ENCODE measurements at regions not wholly inside any gene's neighbourhood (a gene's known extent, or its start where the extent isn't known, plus 50 kb on each side); places are given as distances from the start of the nearest gene placed in this dataset.

DNA sequence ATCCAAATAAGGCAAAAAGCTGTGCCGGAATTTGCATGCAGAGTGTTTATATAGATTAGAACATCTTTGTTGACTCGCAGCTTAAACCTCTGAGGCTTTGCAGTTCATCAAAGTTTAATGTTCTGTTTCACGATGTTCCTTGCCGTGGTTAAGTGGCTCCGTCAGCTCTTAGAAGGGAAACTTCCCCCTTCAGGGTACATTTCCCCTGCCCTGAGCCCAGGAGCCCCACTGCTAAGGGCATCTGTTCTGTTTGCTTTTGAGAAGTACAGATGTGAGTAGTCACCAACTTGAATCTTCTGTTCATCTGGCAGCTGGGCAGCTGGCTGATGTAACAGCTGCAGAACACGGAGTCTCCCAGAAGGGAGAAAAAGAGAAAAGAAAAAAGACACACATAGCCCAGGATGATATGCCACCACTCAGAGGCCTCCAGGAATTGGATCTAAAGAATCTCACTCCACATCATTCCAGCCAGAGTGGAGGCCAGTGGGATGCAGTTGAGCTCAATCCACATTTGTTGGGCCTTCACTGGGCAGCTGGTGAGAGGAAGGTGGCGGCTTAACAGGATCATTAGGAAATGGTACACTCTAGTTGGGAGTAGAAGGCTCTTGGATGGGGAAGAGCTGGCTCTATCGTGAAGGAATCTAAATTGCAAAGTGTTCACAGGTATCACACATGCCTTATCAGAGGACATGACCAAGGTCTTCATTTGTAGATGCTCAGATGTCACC is 178.7 kb upstream of the RBPJ start:
- no peak for DNase-seq

DNA sequence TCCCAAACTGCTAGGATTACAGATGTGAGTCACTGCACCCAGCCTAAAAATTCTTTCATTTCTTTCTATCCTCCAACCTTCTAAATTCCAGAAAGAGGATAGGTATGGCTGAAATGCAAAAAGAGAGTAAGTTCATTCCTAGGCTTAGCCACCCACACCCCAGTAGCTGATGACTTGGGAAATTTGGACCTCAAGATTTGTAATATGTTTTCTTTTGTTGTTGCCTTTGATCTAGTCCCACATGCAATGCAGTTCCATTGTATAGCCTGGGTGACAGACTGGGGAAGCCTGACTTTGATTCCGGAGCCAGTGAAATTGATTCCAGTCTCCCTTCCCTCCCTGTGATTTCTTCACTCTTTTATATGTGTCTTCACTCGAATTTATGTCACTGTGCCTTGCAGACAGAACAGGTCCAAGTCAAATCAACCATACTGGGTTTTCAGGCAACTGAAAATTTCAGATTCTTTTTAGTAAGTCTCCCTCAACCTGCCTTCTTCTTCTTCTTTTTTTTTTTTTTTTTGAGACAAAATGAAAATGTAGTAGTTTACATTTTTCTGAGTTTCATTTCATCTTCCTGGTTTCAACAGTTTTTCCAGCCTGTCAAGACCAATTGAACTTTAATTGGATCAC is 176.2 kb upstream of the RBPJ start:
- DNase-seq = no peak

DNA sequence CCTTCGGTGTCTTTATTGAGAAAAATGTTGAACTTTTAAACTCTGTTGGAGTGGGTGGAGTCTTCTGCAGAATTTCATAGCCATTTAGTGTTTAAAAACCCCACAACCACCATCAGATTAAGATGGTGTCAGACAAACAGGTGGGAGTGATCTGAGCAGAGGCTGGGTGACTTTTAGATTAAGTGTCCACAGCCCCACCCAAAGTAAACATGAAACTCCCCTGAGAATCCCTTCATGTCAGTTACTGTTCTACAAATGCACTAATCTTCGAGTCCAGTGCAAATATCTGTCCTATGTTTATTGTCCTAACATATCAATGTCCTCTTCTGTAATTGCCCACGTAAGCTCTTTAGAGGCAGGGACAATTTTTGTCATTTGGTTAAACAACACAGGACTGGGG is 175.6 kb upstream of the RBPJ start:
- DNase-seq = no peak

DNA sequence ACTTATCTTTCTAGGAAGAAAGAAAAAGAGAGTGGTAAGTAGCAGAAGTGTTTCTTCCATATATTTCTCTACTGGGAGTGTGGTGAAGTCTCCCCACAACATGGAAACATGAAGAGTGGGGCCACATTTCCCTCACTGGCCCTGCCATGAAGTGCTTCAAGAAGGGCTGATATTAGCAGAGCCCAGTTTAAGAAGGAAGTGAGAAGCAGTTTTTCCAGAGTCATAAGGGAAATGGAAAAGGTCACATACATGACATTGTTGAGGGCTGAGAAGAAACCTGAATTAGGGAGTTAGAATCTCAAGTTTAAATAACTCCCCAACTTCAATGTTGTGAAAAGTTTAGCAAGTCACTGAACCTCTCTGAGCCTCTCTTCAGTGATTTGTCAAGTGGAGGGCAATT is 171.9 kb upstream of the RBPJ start:
- no peak for DNase-seq

DNA sequence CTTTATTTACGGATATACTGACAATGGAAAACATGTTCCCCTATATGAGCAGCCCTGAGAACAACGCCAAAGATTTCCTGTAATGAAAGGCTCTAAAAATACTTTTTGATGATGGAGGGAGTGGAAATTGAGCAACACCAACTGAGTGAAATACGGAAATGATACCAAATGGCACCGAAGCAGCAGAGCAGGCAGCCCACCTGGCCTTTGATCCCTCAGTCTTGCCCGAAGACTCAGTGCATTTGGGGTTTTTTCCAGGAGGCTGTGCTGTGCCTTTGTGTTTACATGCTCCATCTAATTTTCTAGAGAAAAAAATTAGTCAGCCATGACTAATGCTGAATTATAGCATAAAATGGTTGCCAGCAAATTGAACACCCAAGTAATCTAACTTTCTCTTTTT is 169.9 kb upstream of the RBPJ start:
- DNase-seq = no peak

DNA sequence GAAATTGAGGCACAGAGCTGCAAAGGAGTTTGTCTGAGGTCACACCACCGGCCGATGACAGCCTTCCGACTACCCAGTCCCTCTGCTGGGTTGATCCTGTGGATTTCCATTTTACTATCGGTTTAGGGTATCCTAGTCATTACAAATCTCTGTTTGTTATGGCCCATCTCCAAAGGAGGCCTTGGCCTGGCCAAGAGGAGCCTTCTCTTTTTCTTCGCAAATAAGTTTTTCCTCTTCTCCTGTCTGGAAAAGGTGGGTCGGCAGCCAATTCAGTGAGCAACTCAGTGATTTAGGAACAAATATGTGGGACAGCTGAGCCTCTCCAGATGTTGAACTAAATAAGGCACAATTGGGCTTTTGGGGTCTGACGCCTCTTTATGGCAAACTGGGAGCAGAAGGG is 169.2 kb upstream of the RBPJ start:
- no peak for DNase-seq

DNA sequence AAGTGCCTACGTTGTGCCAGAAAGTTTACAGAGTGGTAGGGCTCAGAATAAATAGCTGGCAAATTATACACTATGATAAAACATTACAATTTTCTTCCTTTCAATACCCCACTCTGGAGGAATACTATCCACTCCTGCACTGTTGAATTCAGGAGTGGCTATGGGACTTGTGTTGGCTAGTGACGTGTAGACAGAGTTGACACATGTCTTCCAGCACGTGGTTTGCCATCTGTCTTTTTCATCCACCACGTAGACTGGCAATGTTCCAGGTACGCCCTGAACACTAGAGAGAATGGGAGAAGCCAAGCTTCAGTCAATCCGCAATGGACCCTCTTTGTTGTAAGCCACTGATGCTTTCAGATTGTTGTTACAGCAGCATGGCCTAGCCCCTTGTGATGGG is 168.8 kb upstream of the RBPJ start:
- no peak for DNase-seq

DNA sequence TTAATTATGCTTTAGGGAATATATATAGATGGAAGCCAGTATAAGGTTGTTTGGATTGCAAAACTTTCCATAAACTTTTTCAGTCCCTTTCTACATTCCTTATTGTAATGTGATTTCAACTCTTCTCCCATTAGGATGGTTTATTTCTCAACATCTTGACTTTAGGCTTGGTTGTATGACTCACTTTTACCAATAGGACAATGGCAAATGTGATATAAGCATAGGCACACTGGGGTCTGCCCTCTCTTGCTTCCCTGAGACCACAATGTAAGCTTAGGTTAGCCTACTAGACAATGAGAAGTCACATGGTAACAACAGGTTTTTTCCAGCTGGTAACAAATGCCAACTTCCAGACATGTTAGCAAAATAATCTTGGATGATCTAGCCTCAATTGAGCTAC is 163.3 kb upstream of the RBPJ start:
- DNase-seq = no peak

DNA sequence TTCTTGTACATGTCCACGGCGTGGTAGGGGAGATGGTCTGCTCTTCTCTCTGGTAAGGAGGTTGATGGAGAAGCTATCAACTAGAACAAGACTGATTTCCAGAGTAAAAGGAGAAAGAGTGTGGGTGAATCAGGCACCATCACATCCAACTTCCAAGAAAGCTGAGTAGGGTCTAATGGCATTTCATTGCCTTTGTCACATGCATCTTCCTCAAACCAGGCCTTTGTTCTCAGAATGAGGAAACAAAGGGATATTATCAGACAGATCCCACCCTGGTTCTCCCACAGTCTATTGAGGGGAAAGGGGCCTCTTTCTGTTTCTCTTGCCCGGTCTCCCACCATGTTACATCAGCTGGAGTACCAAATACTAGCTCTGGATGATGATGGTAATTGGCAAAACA is 160.2 kb upstream of the RBPJ start:
- no peak for DNase-seq

DNA sequence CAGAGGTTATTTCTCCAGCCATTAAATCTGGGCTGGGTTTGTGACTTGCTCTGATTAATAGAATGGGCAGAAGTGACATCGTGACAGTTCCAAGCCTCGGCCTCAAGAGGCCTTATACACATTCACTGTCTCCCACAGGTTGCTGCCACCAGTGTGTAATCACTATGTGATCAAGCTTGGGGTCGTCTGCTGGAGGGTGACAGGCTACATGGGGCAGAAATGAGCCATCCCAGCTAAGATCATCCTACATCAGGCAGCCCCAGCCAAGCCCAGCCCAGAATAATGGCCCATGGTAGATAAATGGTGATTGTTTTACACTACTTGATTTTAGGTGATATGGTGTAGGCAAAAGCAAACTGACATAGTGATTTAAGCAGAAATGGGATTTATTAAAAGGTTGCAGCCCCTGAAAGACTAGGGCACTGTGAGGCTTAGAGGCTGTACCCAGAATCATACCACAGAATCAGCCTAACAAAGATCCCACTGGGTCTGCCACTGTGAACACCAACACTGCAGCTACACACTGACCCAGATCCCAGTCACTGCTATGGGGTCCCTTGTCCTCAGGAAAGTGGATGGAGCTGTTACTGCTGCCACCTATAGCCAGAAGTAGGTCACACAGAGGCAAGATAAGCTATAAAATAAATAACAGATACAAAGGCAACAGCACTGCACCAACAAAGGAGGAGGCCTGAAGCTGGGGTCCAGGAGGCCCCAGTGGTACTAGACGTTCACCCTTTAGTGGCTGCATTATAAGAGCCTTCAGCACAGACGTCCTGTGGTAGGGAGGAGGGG is 159.6 kb upstream of the RBPJ start:
- no peak for DNase-seq

DNA sequence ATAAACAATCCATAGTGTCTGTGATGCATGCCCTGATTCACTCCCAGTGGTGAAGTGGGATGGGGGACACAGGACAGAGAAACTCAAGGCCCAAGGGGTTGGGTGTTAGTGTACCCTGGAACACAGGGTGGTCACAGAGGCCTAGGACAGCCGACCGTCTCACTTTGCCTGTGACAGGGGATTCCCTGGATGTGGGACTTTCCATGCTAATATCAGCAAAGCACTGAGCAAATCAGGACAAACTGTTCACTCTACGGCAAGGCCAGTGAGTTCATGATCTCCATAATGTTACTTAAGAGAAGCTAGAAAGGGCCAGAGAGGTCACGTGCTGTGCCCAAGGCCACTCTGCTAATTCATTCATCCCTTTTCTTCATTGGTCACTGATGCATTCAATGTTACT is 158.7 kb upstream of the RBPJ start:
- DNase-seq = no peak

DNA sequence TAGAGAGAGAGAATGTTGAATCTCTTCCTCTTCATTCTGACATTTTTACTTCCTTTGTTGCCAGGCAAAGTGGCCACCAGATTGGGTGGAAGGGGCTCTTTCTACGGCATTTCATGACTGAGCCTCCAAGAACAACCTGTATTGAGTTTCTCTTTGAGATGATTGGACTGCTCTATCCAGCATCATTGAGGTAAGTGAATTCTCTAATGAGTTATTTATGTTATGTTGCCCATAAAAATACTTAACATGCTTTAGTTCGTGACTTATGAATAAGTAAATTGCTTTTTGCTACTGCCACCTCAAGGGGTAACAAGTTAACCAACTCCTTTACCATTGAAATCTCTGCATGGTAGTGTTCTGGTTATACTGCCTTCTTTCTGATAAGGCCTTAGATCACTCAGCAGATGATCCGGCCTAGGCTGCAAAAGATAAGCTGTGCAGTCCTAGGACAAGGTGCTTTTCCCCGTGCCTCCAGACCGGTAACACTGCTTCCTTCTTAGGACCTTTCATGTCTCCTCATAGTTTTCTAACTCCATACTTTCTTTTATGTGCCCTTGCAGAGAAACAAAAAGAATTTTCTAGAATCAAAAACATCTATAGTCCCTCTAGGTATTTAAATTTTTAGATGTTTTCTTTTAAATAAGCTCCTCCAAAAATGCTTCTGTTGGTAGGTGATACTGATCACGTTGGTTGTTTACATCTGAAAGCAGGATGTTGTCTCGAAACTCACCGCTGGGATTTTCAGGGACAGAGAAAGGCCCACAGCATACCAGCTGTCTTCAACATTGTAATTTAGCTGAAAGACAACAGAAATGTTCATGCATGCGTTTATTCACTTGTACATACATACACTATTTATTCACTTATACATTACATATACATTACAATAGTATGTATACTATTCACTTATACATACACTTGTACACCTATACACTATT is 157.1 kb upstream of the RBPJ start:
- no peak for DNase-seq

DNA sequence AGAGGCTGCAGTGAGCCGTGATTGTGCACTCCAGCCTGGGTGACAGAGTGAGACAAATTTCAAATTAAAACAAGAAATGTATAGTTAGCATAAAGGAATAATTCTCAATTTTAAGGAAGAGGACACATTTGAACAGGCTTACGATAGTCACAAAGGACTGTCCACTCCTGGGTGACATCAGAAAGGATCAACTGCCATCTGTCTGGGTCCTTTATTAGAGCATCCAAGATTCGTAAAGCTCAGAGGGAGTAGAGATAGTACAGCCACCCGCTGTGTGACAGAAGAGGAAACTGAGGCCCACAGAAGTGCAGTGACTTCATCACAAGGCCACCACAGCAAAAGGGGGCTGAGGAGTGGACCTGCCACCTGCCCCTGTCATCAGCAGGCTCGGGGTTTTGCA is 149.3 kb upstream of the RBPJ start:
- DNase-seq = no peak

DNA sequence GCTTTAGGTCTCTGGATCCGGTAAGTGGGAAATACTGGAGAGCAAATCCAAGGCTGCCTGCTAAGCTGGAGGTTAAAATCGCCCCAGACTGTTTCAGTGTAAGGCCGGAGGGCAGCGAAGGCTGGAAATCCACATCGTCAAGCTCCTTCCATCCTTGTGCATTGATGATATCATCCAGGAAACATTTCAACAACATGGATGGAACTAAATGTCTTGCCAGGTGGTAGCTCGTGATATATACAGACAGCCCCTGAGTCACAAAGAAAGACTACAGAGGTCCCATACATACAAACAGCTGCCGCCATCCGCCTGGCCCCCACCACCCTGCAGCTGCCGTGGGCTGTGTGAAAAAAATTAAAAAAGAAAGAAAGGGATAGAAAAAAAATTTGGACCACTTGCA is 148.9 kb upstream of the RBPJ start:
- DNase-seq = no peak

DNA sequence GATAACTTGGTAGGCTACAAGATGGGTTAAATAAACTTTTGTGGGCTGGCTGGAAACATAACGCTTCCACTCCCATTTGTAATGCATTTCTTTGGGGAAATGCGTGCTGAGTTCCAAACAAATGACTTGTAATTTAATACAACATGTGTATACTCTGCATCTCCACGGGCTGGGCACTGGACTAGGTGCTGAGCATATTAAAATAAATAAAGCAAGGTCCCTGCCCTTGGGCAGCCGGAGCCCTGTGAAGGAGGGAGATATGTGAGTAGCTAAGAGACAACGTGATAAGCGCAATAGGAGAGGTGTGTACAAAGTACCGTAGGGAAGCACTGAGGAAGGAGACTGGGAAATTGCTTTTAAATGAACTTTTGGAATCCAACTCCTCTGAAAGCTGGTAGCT is 147.2 kb upstream of the RBPJ start:
- DNase-seq = no peak

DNA sequence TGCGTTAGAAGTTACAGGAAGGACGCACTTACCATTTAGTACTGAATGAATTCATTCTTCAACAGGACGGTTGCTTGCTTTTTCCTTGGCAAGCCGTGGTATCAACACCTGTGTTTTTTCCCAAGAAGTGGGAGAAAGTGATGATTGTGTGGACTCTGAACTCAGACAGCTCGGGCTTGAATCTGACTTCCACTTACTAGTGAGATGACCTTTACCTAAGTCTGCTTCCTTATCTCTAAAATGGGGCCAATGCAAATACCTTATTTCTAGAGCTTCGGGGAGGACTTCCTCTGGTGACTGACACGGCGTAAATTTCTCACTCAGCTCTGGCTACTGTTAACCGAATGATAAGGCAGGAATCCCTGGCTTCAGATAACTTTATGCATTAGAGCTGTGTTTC is 146.8 kb upstream of the RBPJ start:
- DNase-seq = no peak

DNA sequence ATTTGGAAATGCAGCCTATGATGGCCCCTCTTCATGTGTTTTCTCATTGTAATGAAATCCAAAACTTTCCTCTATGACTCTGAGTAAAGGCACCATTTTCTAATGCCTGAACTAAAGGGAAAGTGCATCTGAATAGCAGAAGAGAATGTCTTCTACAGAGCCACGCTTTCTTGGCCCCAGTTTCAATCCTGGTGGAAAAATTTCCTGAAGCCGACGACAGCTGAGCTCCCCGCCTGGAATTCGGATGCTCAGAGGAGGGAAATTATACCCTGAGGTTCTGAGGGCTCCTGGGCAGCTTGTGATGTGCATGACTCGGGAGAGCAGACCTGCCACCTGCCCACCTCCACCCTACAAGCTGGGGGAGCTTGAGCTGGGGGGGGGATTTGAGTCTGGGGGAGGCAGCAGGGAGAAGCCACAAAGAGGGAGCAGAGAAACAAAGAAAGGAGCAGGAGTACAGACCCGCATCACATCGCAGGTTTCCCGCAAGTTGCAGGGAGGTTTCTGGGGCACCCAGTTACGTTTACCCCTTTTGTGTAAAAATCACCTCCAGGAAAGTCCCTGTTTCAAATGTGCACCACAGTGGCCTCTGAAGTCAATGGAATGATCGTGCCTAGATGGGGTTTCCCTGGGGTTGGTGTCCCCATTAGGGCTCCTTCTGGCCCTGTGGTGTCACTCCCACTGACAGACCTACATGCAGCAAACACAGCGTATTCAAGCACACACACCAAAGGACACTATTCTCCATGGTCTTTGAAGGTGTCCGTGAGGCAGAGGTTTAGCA is 145.6 kb upstream of the RBPJ start:
- DNase-seq = no peak

DNA sequence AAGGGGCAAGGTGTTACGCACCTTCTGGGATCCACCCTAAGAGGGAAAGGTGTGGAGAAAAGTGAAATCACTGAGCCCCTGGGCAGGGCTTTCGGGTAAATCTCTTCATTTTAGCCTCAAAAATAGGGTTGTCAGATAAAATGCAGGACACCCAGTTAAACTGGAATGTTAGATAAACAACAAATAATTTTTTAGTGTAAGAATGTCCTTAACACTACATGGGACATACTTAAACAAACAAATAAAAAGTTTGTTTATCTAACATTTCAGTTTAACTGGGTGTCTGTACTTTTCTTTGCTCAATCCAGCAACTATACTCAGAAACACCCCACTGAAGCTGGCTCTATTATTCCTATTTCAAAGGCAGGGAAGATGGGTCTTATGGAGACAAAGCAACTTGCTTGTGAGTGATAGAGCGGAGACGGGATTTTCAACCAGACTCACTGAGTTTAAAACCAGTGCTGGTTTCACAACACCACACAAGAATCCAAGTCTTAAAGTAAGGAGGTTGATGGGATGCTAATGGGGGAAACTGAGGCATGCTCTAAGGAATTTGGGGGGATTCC is 144.8 kb upstream of the RBPJ start:
- DNase-seq = no peak

DNA sequence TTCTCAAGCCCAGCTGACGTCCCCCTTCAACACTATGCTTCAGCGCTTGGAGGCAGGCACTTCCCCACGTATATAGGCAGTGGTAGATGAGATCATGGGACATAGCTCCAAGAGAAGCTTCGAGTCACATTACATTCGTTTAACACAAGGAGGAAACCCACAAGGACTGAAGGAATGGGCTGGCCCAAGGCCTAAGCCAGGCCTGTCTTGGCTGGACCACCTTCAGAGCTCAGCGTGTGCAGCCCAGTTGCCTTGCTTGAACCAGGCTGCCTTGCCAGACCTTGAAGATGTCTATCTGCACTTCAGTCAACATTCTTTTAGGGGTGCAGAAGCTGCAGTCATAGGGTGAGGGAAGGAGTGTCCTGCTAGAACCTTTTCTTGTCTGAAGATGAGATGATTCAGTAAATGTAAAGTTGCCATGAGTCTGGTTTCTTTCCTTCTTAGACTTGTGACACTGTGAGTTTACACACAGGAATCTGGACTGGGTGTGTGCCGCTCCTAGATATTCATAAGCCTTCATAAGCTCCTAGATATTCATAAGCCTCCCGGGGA is 144.1 kb upstream of the RBPJ start:
- DNase-seq = no peak

DNA sequence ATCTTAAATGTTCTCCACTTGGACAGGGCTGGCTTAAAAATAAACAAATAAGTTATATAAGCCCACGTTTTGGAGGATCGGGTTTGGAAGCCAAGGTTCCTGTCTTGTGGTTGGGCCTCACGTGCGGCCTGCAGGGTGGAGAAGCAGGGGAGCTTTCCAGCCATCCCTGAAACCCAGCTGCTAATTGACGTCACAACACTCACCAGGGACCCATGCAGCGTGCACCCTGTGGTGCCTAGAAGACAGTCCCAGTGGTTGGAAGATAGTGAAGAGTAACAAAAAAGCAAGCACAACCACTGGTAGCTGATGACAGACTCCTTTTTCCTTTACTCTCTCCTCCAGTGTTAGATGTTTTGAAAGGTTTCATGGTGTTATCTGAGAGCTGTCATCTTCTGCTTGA is 142.0 kb upstream of the RBPJ start:
- DNase-seq = no peak

DNA sequence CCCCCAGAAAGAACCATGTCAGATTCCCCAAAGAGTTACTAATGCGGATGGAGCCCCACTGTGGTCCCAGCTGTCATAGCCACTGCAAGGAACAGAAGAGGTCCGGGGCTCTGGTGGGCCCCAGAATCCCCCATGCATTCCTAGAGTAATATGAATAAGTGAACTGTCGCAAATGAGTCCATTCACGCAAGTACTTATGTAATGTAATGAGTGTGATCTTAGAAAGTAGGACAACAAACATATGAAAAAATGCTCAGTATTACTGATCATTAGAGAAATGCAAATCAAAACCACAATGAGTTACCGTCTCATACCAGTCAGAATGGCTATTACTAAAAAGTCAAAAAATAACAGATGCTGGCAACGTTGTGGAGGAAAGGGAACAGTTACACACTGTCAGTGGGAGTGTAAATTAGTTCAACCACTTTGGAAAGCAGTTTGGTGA is 141.5 kb upstream of the RBPJ start:
- no peak for DNase-seq

DNA sequence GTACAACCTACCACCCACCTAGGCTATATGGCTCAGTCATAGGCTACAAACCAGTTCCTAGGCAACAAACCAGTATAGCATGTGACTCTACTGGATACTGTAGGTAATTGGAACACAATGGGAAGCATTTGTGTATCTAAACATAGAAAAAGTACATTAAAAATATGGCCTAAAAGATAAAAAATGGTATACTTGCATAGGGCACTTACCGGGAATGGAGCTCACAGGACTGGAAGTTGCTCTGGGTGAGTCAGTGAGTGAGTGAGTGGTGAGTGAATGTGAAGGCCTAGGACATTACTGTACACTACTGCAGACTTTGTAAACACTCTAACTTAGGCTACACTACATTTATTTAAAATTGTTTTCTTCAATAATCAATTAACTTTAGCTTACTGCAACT is 139.2 kb upstream of the RBPJ start:
- DNase-seq = no peak

All from NCI-H526 treated with DMSO at 0.1 percent for 48 hours (cell line).